Stimulated activated naive B cell treated with anti-CD40 and anti-IgM and Interleukin-4, amounts not matched to agents 10 μg/mL and 1 μg/mL and 100 μg/mL, for 72 hours (primary cell): ENCODE measurements at regions not wholly inside any gene's neighbourhood (a gene's known extent, or its start where the extent isn't known, plus 50 kb on each side); places are given as distances from the start of the nearest gene placed in this dataset.
"Not testable (repeated sequence)": the region's sequence is repeated elsewhere in the genome, so short reads cannot be mapped to it uniquely, and the experiment has no call there.

Experiments used
- ATAC-seq, 2 donors: fragments of 150-1000 bp; cut with Tn5 transposase; replicated peaks; 2 replicates each; pipeline ENCODE4 v1.10.0; 2021; ENCODE audit warnings: moderate library complexity in 1 of 2
- DNase-seq: peaks from one replicate; pipeline ENCODE4 v3.0.0; 2021
- H3K27ac Mint-ChIP-seq: one replicate; pipeline ENCODE4 v1.8.0; 2022; ENCODE audit warnings: mild to moderate bottlenecking, mixed read lengths
- H3K27me3 Mint-ChIP-seq, 2 donors: one replicate each; pipeline ENCODE4 v1.8.0; 2022; ENCODE audit warnings: mixed read lengths in 2 of 2
- H3K36me3 Mint-ChIP-seq, 2 donors: one replicate each; pipeline ENCODE4 v1.8.0; 2022; ENCODE audit warnings: mixed read lengths in 2 of 2, mild to moderate bottlenecking in 1 of 2
- H3K4me1 Mint-ChIP-seq, 2 donors: one replicate each; pipeline ENCODE4 v1.8.0; 2022; ENCODE audit warnings: mixed read lengths in 2 of 2, mild to moderate bottlenecking in 1 of 2
- H3K4me3 Mint-ChIP-seq, 2 donors: one replicate each; pipeline ENCODE4 v1.8.0; 2022; ENCODE audit warnings: mild to moderate bottlenecking in 2 of 2, mixed read lengths in 2 of 2, moderate library complexity in 1 of 2
- H3K9me3 Mint-ChIP-seq, 2 donors: one replicate each; pipeline ENCODE4 v1.8.0; 2022; ENCODE audit warnings: mixed read lengths in 2 of 2, mild to moderate bottlenecking in 1 of 2

DNA sequence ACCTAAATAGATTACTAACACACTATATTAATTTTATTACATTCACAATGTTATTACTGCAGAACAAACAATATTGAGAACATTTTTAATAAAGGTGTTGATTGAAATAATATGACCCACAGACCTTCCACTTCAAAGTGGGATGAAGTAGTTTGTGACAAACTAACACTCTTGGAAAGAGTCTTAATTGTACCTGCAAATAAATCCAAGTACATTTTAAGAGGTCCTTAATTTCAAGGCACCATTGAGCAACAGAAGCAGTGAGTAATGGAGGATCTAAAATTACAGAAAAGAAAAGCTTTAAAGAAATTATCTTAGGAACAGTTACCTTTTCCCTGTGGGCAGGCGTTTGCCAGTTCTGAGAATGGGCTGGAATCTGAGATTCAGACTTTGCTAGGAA, 140.2 kb downstream of the MMUT start:
- no peaks in the 10 kb centered on the region for H3K36me3 Mint-ChIP-seq
- no peak overlapping the region for H3K27ac Mint-ChIP-seq
- ATAC-seq (no peak), DNase-seq (no peak)
- no peak overlapping the region for H3K4me3 Mint-ChIP-seq
- no peaks in the 10 kb centered on the region for H3K4me1 Mint-ChIP-seq
- no peaks in the 10 kb centered on the region for H3K9me3 Mint-ChIP-seq
- no peaks in the 10 kb centered on the region for H3K27me3 Mint-ChIP-seq

DNA sequence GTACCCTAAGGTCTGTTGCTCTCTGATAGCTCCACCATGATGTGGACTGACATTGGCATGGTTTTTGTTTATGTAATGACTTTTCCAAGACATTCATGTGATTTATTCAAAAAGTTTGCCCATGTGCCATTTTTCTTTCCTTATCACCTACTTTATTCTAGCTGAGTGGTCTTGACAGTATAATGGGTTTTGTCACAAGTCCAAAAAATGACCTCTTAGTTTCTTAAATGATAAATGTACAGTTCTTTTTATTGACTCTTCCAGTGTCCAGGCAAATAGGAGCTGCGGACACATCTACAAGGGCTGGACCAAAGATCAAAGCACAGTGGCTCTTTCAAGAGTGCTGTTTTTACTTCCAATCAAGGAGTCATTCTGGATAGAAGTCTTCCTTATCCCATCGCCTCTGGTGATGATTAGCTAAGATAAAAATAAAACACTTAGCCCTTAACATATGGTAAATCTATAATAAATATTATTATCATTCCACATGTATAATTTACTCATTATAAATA, 141.4 kb downstream of the MMUT start:
- Mint-ChIP-seq H3K4me3 (no peak overlapping the region), H3K9me3 (peaks cover 0 to 12% of the 10 kb centered on the region in 2 donors), H3K27me3 (no peaks in the 10 kb centered on the region), H3K27ac (no peak overlapping the region), H3K36me3 (no peaks in the 10 kb centered on the region), H3K4me1 (no peaks in the 10 kb centered on the region)
- ATAC-seq = no peak
- no peak for DNase-seq

- Mint-ChIP-seq H3K4me1 (no peaks in the 10 kb centered on the region), H3K4me3 (no peak overlapping the region), H3K27ac (no peak overlapping the region), H3K36me3 (no peaks in the 10 kb centered on the region), H3K9me3 (no peaks in the 10 kb centered on the region), H3K27me3 (no peaks in the 10 kb centered on the region)
- ATAC-seq (no peak), DNase-seq (no peak)
Measured at GRCh38 chr6:49305010-49305409, 158.0 kb downstream of the MMUT start.

GRCh38 chr6:49304393-49304792, 158.7 kb downstream of the MMUT start:
- not testable (repeated sequence) for H3K9me3 Mint-ChIP-seq, ATAC-seq, DNase-seq, H3K4me1 Mint-ChIP-seq, H3K4me3 Mint-ChIP-seq, H3K36me3 Mint-ChIP-seq, H3K27ac Mint-ChIP-seq, H3K27me3 Mint-ChIP-seq

GRCh38 chr6:49300911-49301310, 162.1 kb downstream of the MMUT start:
- no peaks in the 10 kb centered on the region for H3K36me3 Mint-ChIP-seq
- no peak overlapping the region for H3K27ac Mint-ChIP-seq
- H3K9me3 Mint-ChIP-seq = no peaks in the 10 kb centered on the region
- no peak for ATAC-seq
- no peak overlapping the region for H3K4me3 Mint-ChIP-seq
- DNase-seq = no peak
- H3K4me1 Mint-ChIP-seq = no peaks in the 10 kb centered on the region
- no peaks in the 10 kb centered on the region for H3K27me3 Mint-ChIP-seq

- Mint-ChIP-seq H3K9me3 (no peaks in the 10 kb centered on the region), H3K27ac (no peak overlapping the region), H3K4me1 (no peaks in the 10 kb centered on the region), H3K36me3 (no peaks in the 10 kb centered on the region), H3K4me3 (no peak overlapping the region), H3K27me3 (no peaks in the 10 kb centered on the region)
- DNase-seq (no peak), ATAC-seq (no peak)
Measured at GRCh38 chr6:49300443-49300842, 162.6 kb downstream of the MMUT start.

- H3K4me3 Mint-ChIP-seq = no peak overlapping the region
- no peaks in the 10 kb centered on the region for H3K27me3 Mint-ChIP-seq
- no peaks in the 10 kb centered on the region for H3K4me1 Mint-ChIP-seq
- no peak for DNase-seq
- H3K9me3 Mint-ChIP-seq = peaks cover 0 to 3% of the 10 kb centered on the region in 2 donors
- no peak for ATAC-seq
- no peak overlapping the region for H3K27ac Mint-ChIP-seq
- H3K36me3 Mint-ChIP-seq = no peaks in the 10 kb centered on the region
Measured at GRCh38 chr6:49299279-49299678, 163.8 kb downstream of the MMUT start.

DNA sequence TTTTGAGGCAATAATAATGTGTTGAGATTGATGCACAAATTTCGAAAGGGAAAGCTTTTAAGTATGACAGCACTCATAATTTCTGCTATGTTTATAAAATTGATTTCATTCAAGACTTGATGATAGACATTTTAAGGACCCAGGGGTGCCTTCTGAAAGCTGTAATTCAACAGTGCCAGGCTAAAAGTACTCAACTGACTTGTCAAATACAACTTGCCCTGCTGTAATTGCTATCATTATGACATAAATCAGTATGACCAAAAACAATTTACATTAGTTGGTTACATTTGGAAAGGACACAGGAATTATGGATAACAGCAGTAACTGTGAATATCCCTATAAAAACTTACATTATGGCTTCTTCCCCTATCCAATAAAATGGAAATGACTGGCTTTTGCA, 178.9 kb downstream of the MMUT start:
- Mint-ChIP-seq H3K9me3 (peaks cover 3 to 4% of the 10 kb centered on the region in 2 donors), H3K36me3 (no peaks in the 10 kb centered on the region), H3K27me3 (no peaks in the 10 kb centered on the region), H3K4me1 (no peaks in the 10 kb centered on the region), H3K27ac (no peak overlapping the region), H3K4me3 (no peak overlapping the region)
- DNase-seq (no peak), ATAC-seq (no peak)

- DNase-seq, H3K4me1 Mint-ChIP-seq, H3K4me3 Mint-ChIP-seq, H3K27me3 Mint-ChIP-seq, H3K36me3 Mint-ChIP-seq, ATAC-seq, H3K27ac Mint-ChIP-seq: not testable (repeated sequence)
- peaks cover 11 to 12% of the 10 kb centered on the region in 2 donors for H3K9me3 Mint-ChIP-seq
Measured at GRCh38 chr6:49274809-49275769, 188.0 kb downstream of the MMUT start.

DNA sequence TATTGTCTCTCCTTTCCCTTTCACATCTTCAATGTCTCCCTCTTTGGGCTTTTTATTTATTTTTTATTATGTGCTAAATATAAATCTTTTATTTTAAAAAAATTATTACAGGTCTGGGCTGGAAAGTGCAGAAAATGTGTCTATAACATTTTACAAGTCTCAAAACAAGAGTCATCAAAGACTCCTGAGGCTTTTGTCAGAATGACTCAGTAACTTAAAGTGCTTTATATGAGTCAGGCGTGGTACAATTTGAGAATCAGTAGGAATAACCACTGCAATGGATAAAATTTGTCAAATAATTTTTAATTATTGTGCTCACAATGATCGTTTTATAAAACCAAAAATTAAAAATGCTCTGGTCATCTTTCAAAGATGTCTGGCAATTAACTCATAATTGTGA, 193.9 kb downstream of the MMUT start:
- no peak overlapping the region for H3K4me3 Mint-ChIP-seq
- H3K27ac Mint-ChIP-seq = no peak overlapping the region
- no peaks in the 10 kb centered on the region for H3K4me1 Mint-ChIP-seq
- peaks cover 0 to 6% of the 10 kb centered on the region in 2 donors for H3K9me3 Mint-ChIP-seq
- H3K36me3 Mint-ChIP-seq = no peaks in the 10 kb centered on the region
- no peak for DNase-seq
- ATAC-seq = no peak
- no peaks in the 10 kb centered on the region for H3K27me3 Mint-ChIP-seq

GRCh38 chr6:49264909-49265308, 198.1 kb downstream of the MMUT start:
- no peak overlapping the region for H3K27ac Mint-ChIP-seq
- no peaks in the 10 kb centered on the region for H3K36me3 Mint-ChIP-seq
- H3K4me3 Mint-ChIP-seq = no peak overlapping the region
- H3K27me3 Mint-ChIP-seq = no peaks in the 10 kb centered on the region
- peaks cover 0 to 7% of the 10 kb centered on the region in 2 donors for H3K9me3 Mint-ChIP-seq
- no peaks in the 10 kb centered on the region for H3K4me1 Mint-ChIP-seq
- ATAC-seq (no peak), DNase-seq (no peak)

DNA sequence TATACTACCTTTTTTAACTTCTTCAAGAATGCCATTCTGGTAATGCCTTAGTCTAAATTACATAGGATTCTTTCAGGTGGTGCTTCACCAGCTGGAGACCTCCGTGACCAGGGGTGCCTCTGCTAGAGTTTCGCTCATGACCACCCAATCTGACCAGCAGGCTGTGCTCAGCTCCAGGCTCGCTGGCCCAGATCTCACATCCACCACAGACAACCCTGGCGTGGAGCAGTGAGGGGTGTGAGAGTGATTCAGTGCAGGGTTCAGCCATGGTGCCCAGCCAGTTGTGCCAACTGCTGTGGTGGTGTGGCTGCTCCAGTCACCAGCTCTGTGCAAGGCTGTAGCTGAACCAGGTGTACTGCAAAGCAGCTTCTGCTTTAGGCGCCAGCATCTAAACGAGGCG, 198.6 kb downstream of the MMUT start:
- H3K27ac Mint-ChIP-seq = no peak overlapping the region
- no peaks in the 10 kb centered on the region for H3K4me1 Mint-ChIP-seq
- ATAC-seq = no peak
- peaks cover 0 to 7% of the 10 kb centered on the region in 2 donors for H3K9me3 Mint-ChIP-seq
- H3K27me3 Mint-ChIP-seq = no peaks in the 10 kb centered on the region
- no peak overlapping the region for H3K4me3 Mint-ChIP-seq
- no peak for DNase-seq
- no peaks in the 10 kb centered on the region for H3K36me3 Mint-ChIP-seq

GRCh38 chr6:49257549-49257948, 205.5 kb downstream of the MMUT start:
- Mint-ChIP-seq H3K27me3 (no peaks in the 10 kb centered on the region), H3K4me1 (no peaks in the 10 kb centered on the region), H3K4me3 (no peak overlapping the region), H3K27ac (no peak overlapping the region), H3K9me3 (peaks cover 0 to 10% of the 10 kb centered on the region in 2 donors), H3K36me3 (no peaks in the 10 kb centered on the region)
- ATAC-seq (no peak), DNase-seq (no peak)

- no peak overlapping the region for H3K27ac Mint-ChIP-seq
- H3K9me3 Mint-ChIP-seq = peaks cover 0 to 10% of the 10 kb centered on the region in 2 donors
- no peaks in the 10 kb centered on the region for H3K4me1 Mint-ChIP-seq
- no peaks in the 10 kb centered on the region for H3K36me3 Mint-ChIP-seq
- no peaks in the 10 kb centered on the region for H3K27me3 Mint-ChIP-seq
- no peak overlapping the region for H3K4me3 Mint-ChIP-seq
- ATAC-seq (no peak), DNase-seq (no peak)
Measured at GRCh38 chr6:49255335-49255734, 207.7 kb downstream of the MMUT start.

- Mint-ChIP-seq H3K27me3 (no peaks in the 10 kb centered on the region), H3K4me1 (no peaks in the 10 kb centered on the region), H3K36me3 (no peaks in the 10 kb centered on the region), H3K9me3 (peaks cover 0 to 7% of the 10 kb centered on the region in 2 donors), H3K27ac (no peak overlapping the region), H3K4me3 (no peak overlapping the region)
- no peak for DNase-seq
- no peak for ATAC-seq
Measured at GRCh38 chr6:49252901-49253300, 210.2 kb downstream of the MMUT start.
